B cell (primary cell): ENCODE measurements at regions not wholly inside any gene's neighbourhood (a gene's known extent, or its start where the extent isn't known, plus 50 kb on each side); places are given as distances from the start of the nearest gene placed in this dataset.

ENCODE experiments used
- CTCF ChIP-seq: fragments of 200-600 bp; IDR thresholded peaks from one replicate; pipeline ENCODE4 v1.8.0; 2022; ENCODE audit warnings: antibody characterized with exemption, mild to moderate bottlenecking
- EZH2 ChIP-seq: IDR thresholded peaks from 2 replicates; pipeline ENCODE4 v1.6.1; 2012; ENCODE audit warnings: borderline replicate concordance, low read depth, mild to moderate bottlenecking, moderate library complexity, low read length; ENCODE audit not compliant: insufficient read depth, poor library complexity, severe bottlenecking

DNA sequence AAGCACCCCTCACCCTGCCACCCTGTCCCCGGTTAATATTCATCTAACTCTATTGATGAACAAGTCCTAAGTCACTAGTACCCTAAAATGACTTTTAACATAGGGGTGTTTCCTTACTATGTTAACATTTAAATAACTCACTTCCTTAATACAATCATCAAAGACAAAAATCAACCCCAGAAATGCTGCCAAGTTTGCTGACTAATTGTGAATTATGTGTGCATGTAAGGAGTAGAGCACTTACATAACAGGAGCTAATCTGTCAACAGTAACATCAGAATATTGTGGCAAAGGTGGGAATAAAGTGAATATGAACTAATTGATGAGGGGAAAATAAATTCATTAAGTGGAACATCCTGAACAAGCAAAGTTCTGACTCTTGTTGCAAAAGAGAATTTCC lies 81.4 kb upstream of the ERBB4 start:
- no peak for TF ChIP-seq EZH2
- no peak for TF ChIP-seq CTCF
